GM18858 (cell line): ENCODE measurements at regions not wholly inside any gene's neighbourhood (a gene's known extent, or its start where the extent isn't known, plus 50 kb on each side); places are given as distances from the start of the nearest gene placed in this dataset.
"Not testable (repeated sequence)": the region's sequence is repeated elsewhere in the genome, so short reads cannot be mapped to it uniquely, and the experiment has no call there.

Experiments used
- ATAC-seq: cut with Tn5 transposase; IDR thresholded peaks from one replicate; pipeline ENCODE4 v1.9.1; 2021; ENCODE audit not compliant: unreplicated experiment

DNA sequence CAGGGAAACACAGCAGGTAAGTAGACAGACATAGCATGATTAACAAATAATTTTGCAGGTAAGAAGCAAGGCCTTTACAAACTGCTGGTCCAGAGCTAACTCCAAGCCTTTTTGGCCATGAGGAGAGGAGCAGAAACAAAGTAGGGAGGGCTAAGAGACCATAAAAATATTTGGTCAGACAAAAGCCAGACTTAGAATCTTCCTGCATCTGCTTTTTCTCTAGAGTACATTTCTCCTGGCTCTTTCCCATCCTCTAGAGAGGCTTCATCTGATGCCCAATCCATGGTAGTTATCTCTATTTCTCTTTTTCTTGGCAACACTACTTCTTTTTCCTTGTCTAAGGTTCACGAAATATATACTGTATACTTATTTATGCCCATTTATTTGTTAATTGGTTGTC is 577.1 kb downstream of the PIK3C3 start:
- no peak for ATAC-seq

DNA sequence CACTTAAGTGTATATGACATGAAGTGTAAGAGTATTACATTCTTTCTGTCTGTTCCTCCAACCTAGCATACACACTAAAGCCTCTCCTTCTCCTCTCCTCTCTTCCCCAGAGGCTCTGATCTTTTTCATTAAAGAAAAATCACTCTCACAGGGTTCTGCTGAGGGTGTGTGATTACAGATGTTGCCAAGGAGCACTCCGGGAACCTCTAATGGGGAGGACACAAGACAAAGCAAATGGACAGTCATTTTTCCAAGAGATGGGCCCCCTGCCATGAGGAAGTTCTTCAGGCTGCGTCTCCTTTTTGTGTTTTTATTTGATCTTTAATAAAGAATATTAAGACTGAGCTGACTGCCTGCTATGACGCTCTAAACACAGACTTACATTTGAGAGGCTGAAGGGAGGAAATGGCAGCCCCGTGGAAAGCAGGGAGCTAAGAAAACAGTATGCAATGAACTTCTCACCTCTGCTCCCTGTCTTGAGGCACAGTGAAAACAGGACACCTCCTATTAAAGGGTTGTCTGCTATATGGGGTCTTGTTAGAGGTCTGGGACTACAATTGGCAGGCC is 578.1 kb downstream of the PIK3C3 start:
- no peak for ATAC-seq

DNA sequence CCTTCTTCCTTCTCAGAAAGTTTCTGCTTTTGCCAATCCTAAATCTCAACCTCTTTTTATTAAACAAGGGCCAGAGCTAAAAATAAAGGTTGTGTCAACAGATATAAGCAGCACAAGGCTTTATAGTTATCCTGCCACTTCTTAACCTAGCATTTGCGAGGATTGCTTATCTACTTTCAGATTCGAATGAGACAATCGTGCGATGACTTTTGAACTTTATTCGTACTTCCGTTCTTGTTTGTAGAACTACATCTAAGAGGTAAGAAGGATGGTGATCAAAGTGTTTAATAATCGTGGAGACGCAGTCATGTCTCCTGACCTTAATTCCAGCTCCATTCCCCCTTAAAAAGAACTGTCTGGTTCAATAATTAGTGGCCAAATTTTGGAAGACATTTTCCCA is 578.6 kb downstream of the PIK3C3 start:
- no peak for ATAC-seq

DNA sequence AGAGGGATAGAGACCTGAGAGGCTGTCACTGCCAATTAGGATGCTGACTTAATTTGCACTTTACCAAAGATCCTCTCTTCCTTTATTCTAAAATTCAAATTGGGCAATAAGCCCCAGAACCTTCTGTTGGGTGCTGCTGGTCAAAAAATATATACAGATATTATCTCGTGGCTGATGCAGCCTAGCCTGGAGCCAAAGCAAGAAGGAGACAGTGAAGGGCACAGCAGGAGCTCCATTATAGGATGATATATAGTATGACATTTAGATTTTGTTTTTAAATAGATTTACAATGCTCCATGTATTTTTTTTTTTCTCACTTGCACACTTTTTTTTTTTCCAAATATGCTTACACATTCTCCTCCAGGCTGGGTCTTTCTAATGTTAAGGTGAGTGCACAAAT is 579.3 kb downstream of the PIK3C3 start:
- no peak for ATAC-seq

DNA sequence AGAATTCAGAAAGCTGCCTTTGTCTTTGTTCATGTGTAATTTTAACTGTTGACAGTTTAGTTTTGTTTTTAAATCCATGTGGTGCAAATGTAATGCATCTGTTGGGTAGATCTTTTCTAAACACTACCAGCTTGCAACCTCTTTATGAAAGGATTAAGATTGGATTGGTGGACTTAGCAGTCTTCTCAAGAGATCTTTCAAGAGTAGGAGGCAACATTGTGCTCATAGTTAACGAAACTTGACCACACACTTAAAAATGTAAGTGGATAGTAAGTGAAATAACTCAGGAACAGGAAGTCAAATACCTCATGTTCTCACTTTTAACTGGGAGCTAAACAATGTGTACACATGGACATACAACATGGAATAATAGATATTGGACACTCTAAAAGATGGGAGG is 579.0 kb downstream of the RIT2 start:
- ATAC-seq = no peak

DNA sequence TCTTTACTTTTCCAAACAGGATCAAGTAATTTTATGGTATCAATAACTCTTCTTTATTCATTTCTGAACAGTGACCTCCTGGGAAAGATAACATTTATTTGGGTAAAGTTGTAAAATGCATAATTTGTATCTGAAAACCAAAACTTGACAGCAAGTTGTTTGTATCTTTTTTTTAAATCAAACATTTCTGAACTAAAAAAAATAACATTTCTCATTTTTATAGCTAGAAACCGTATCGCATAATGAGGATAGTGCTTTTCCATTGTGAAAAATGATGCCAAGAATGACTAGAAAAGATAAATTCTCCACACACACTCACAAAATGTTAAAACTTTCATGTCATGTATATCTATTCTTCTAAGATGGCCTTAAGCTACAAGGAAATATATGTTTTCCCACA is 578.2 kb downstream of the RIT2 start:
- ATAC-seq = no peak

DNA sequence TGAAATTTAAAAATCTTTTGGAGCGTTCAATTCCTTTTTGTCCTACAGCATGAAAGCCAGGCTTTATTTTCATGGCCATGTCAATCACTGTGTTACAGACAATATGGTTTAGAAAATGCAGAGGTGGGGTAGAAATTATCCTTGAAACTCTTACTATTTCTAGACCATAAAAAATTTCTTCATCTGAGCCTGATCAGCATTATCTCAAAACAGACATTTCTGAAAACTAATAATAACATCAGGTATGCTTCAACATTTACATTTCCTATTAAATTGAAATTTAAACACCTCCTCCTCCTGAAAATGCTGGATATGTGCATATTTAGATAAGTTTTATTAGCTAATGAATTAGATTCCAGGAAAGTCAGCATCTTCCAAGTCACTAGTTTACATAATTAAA is 570.6 kb downstream of the RIT2 start:
- ATAC-seq = no peak

DNA sequence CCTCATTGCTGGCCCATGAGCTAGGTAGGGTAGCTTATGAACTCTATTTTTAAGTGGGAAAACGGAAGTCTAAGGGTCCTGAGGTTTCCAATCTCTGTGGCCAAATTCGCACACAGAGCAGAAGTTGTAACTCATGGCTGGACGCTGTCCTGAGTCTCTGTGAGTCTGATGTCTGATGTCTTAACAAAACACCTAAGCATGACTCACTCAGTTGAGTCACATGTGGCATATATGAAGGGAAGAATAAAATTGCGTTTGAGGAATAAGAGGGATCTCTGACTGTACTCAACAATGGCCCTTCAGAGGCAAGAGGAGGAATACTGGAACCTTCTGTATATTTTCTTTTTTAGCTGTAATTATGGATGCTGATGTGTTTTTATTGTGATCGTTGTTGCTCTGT is 569.7 kb downstream of the RIT2 start:
- no peak for ATAC-seq

DNA sequence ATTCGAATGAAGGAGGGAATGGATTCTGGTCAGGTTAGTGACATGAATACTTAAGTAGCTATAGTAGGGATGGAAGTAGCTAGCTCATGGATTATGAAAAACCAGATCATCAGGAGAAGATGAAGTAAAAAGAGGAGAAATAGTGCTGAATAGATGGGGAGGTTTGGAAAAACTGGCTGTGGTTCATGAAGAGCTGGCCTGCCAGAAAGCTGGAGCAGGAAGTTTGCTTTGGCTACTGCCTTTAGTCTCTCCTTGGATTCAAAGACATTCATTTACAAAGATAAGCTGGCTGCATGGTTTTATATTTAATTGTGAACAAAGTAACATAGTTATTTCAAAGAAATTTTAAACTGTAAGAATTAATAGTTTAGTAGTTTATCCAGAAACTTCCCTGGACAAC is 567.0 kb downstream of the RIT2 start:
- no peak for ATAC-seq

DNA sequence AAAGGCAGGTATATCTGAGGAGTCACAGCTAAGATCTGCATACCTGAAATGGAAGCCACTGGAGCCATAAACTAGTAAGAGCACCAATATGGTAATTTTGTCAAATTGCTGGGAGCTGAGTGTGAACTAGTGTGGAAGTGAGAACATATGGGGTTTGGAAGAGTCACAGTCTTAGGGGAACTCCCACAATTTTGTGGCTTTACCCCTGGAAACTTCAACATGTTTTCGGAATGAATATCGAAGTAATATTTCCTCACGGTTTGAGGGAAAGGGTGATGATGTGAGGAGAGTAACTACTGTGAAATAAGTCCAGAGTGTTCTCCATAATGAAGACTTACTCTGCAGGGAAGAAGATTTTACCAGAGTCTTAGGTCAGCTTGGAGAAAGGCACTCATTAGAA is 565.9 kb downstream of the RIT2 start:
- ATAC-seq = no peak

DNA sequence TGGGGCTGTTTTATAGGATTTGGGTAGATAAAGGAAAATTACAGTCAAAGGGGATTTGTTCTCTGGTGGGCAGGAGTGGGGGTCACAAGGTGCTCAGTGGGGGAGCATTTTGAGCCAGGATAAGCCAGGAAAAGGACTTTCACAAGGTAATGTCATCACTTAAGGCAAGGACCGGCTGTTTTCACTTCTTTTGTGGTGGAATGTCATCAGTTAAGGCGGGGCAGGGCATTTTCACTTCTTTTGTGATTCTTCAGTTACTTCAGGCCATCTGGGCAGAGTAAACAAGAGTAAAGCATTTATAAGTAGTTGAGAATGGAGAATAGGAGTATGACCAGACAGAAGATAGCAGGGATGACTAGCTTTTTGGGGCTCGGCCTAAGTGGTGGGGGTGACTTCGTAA is 562.9 kb downstream of the RIT2 start:
- not testable (repeated sequence) for ATAC-seq

DNA sequence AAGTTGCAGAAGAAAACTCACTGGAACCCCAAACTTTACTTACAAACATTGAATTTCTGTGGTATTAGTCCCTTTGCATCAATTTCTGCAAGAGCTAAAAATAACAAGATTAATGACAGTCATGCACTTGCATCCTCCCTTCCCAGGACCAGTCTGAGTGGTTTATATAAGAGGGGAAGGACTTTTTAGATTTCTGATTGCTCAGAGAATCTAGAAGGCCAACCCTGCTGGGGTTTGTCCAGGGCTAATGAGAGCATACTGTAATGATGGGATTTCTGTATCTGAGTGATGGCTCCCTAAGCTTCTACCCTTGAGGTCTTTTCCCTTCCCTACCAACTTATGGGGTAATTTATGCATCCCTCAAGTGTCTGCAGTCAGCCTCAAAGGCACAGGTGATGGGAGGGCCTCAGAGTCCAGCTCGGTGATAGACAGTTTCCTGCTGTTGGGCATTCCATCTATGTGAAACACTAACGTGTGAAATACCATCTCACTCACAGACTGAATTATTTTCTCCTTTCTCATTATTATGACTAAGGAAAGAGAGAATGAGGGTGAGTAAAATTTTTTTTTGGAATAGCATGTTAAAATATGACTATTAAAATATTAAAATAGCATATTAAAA is 556.3 kb downstream of the RIT2 start:
- no peak for ATAC-seq

DNA sequence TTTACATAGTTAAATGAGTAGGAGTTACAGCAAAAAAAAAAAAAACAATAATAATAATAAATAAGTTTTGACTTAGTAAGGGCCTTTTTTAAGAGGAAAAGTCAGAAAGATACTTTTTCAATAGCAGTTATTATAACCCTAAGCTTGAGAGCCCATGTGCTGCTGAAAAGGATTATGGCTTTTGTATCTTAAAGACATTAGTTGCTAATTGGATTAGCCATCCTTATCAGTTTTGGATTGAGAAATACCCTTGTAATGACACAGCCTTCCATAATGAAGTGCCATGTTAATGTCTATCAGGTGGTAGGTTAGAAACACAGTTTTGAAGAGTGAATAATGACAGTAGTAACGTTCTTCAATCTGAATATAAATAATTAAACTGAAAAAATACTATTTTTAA is 554.0 kb downstream of the RIT2 start:
- ATAC-seq = no peak

DNA sequence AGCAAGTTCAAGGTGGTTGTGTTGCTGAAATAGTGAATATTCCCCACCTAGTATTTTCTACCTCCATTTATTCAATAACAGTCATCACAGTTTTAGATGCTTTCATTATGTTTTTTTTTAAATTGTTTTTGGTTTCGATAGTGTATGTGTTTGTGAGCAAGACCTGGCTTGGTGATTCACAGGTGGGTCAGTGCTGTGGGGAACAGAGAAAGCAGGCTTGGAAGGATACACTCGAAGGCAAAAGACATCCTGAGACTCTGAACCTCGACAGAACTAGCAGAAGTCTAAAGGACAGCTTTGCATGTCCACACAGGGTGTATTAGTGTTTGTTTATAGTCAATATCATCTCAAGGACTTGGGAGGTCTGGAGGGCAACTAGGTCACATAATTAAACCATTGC is 551.5 kb downstream of the RIT2 start:
- no peak for ATAC-seq

DNA sequence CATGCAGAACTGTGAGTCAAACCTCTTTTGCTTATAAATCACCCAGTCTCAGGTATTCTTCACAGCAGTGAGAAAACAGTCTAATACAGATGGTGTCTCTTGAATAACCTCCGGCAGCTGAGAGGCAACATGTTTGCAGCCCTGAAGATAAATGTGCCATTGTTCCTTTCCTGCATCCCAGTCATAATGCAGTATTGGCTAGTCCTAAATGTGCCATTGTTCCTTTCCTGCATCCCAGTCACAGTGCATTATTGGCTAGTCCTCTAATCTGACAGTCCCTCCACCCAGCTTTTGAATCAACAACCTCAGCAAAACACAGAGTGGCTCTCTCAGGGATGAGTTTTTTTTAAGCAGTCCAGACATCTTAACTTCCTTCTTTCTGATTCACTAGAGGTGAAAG is 550.7 kb downstream of the RIT2 start:
- ATAC-seq = no peak

DNA sequence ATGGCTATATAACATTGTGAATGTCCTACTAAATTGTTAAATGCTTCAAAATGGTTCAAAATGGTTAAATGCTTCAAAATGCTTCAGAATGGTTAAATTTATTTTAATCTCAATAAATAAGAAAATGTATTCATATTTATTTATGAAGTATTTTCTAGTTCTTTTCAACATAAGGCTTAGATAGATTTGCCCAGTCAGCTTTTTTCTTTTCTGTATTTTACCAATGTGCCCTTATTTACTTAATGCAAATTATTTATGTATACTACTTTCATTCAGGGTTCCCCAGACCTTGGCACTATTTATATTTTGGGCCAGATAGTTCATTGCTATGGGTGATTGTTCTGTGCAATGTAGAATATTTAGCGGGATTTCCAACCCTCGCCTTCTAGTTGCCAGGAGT is 546.7 kb downstream of the RIT2 start:
- ATAC-seq = no peak

DNA sequence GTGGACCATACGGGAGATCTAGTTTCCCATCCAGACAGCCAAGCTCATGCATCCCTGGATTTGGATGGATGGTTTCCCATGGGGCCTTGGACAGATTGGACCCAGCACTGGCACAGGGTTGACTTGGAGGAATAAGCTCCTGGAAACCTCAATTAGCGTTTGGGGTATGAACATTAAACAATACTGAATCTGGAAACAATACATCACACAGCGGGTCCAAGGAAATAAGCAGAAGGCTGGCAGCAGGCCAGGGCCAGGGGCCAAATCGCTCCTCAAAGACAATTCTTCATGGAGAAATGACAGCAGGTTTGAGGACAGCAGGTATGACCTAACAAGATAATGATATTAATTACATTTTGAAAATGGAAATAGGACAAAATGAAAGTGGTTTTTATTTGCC is 540.6 kb downstream of the RIT2 start:
- no peak for ATAC-seq

DNA sequence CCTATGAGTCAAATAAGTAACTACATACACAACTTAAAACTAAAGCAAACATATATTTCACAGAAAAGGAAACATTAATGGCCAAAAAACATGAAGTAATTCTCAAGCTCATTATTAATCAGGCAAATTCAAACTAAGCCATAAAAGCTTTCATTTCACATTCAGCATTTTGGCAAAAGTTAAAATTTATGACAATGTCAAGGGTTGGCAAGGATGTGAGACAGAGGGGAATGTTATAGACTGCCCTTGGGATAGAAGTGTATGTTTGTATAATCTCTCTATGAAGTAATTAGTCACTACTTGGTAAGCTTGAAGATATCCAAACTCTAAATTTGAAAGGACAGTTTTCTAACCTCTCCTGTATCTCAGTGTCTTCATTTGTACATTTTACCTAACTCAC is 539.4 kb downstream of the RIT2 start:
- no peak for ATAC-seq

DNA sequence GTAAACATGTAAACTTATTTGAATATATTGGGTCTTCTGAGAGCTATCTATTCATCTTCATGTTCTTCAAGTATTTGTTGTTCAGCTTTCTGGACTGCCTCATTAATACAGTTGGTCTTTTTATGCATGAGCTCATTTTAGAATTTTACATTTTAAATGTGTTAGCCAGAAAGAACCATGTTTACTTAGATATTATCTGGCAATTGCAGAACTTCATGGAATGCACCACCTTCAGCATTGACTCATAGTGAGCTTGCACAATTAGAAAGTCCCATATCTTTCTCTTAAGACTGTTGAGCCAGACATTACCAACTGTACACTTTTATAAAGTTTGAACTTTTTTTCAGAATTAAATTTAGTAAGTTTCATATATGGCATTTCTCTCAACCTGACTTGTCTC is 536.7 kb downstream of the RIT2 start:
- no peak for ATAC-seq

DNA sequence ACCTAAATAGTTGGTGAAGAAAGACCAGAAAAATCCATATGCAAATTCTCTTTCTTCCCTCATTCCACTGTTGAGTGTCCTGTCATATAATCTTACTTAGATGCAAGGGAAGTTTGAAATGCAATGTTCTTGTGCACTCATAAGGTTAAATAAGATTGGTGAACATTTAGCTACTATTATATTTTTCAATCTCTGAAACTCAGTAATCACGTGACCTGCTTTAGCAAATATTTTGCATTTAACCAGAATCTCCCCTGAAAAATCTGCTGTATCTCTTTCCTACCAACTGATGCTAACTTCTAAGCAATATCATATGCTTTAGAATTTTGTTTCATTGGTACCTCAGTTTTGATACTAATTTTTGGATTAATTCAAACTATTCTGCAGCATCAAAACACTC is 533.2 kb downstream of the RIT2 start:
- no peak for ATAC-seq

DNA sequence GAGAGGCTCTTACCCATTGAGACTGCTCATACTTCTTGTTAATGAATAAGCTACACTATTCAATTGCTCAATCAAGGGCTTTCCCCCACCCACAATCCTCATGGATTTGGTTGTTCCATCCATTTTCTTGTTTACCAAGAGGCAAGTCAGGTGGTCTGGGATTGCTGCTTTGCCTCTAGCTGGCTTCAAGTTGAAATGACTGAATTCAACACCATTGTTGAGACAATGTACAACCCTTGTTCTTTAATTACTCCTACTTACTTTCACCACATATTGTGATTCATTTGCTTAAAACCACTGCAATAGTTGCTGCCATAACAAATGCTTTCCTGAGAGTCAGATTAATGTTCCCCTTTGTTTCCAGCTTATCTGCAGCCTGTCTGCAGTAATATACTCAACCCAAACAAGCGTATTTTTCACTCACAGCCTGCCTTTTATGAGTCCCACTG is 532.2 kb downstream of the RIT2 start:
- no peak for ATAC-seq

DNA sequence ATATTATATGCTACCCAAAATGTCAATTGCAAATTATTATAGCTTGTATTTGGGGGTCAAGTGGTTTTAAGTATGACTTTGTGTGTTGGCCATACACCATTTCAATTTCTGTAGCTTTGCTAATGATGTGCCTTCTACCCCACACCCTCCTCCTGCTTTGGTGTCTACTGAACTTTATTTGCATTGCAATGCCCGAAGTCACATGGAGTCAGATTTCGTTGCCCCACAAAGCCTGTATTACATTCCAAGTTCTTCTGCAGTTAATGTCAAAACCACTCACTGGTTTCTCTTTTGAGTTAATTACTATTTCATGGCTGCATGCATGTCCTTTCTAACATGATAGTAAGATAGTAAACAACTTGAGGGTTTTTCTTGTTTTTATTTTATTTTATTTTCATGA is 528.9 kb downstream of the RIT2 start:
- no peak for ATAC-seq

DNA sequence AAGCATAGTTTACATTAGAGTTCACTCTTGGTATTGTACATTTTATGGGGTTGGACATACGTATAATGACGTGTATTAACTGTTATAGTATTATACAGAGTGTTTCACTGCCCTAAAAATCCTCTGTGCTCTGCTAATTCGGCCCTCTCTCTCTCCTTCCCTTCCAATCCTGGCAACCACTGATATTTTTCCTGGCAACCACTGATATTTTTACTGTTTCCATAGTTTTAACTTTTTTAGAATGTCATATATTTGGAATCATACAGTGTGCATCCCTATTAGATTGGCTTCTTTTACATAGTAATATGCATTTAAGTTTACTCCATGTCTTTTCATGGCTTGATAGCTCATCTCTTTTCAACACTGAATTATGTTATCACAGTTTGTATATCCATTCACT is 526.7 kb downstream of the RIT2 start:
- ATAC-seq = no peak
